ENCODE measurements at regions not wholly inside any gene's neighbourhood (a gene's known extent, or its start where the extent isn't known, plus 50 kb on each side); places are given as distances from the start of the nearest gene placed in this dataset.

- Histone ChIP-seq H4K20me1 (ENCODE audit: low read length) (no peaks in the 10 kb centered on the region), H3K27ac (ENCODE audit: low read length) (no peak overlapping the region), H3K9ac (ENCODE audit: low read length) (no peak overlapping the region), H3K4me3 (ENCODE audit: low read length) (no peak overlapping the region), H3K9me3 (ENCODE audit: low read length) (no peaks in the 10 kb centered on the region), H3K4me1 (ENCODE audit: insufficient read depth, low read length) (no peaks in the 10 kb centered on the region), H3K36me3 (ENCODE audit: low read depth, low read length) (no peaks in the 10 kb centered on the region), H3K79me2 (ENCODE audit: low read length) (no peaks in the 10 kb centered on the region), H3F3A (ENCODE audit: low read length, unreplicated experiment) (no peaks in the 10 kb centered on the region), H2AFZ (ENCODE audit: low read length) (no peak overlapping the region), H3K4me2 (ENCODE audit: low read length) (no peak overlapping the region), H3K27me3 (ENCODE audit: low read length) (no peaks in the 10 kb centered on the region), H3K9me2 (replicated peaks; ENCODE audit: low read length) (no peaks in the 10 kb centered on the region)
- TF ChIP-seq CTCF (conservative IDR thresholded peaks at IDR 0.05; ENCODE audit: low read depth, low read length) = no peak
- BruUV-seq (replicated peaks) = no TSS peak
- ATAC-seq (no peak; the same call in 1 of the 2 replicates), DNase-seq (peak; percentile 8)
- intact Hi-C loops (cut with micrococcal nuclease) = no loop called here
- ChIA-PET CTCF (no interaction called here), POLR2A (ENCODE audit: unreplicated experiment) (no interaction called here)
Measured at GRCh38 chr12:18794000-18794399, 56.1 kb downstream of the CAPZA3 start.

GRCh38 chr12:18797604-18798003 is 59.7 kb downstream of the CAPZA3 start:
- Histone ChIP-seq H3K4me1 (ENCODE audit: insufficient read depth, low read length) (no peaks in the 10 kb centered on the region), H3K9ac (ENCODE audit: low read length) (no peak overlapping the region), H4K20me1 (ENCODE audit: low read length) (no peaks in the 10 kb centered on the region), H2AFZ (ENCODE audit: low read length) (no peak overlapping the region), H3K27me3 (ENCODE audit: low read length) (no peaks in the 10 kb centered on the region), H3K9me3 (ENCODE audit: low read length) (no peaks in the 10 kb centered on the region), H3F3A (ENCODE audit: low read length, unreplicated experiment) (no peaks in the 10 kb centered on the region), H3K27ac (ENCODE audit: low read length) (no peak overlapping the region), H3K9me2 (replicated peaks; ENCODE audit: low read length) (no peaks in the 10 kb centered on the region), H3K79me2 (ENCODE audit: low read length) (no peaks in the 10 kb centered on the region), H3K4me2 (ENCODE audit: low read length) (no peak overlapping the region), H3K4me3 (ENCODE audit: low read length) (no peak overlapping the region), H3K36me3 (ENCODE audit: low read depth, low read length) (no peaks in the 10 kb centered on the region)
- DNase-seq (no peak), ATAC-seq (no peak)
- BruUV-seq (replicated peaks) = no TSS peak
- ChIA-PET POLR2A (ENCODE audit: unreplicated experiment) (no interaction called here), CTCF (no interaction called here)
- no peak for TF ChIP-seq EZH2phosphoT487 (IDR thresholded peaks at IDR 0.05; ENCODE audit: borderline replicate concordance, low read length)
- intact Hi-C loops (cut with micrococcal nuclease) = no loop called here

GRCh38 chr12:18798535-18799361 is 60.8 kb downstream of the CAPZA3 start:
- Histone ChIP-seq H3K4me1 (ENCODE audit: insufficient read depth, low read length) (no peaks in the 10 kb centered on the region), H2AFZ (ENCODE audit: low read length) (0 out of 2 replicates have a peak overlapping the region, but pooled peaks have one; percentile 17), H3K9me3 (ENCODE audit: low read length) (no peaks in the 10 kb centered on the region), H3K27ac (ENCODE audit: low read length) (no peak overlapping the region), H3K4me3 (ENCODE audit: low read length) (no peak overlapping the region), H3K9me2 (replicated peaks; ENCODE audit: low read length) (no peaks in the 10 kb centered on the region), H3K9ac (ENCODE audit: low read length) (no peak overlapping the region), H3K79me2 (ENCODE audit: low read length) (no peaks in the 10 kb centered on the region), H4K20me1 (ENCODE audit: low read length) (no peaks in the 10 kb centered on the region), H3K27me3 (ENCODE audit: low read length) (no peaks in the 10 kb centered on the region), H3K36me3 (ENCODE audit: low read depth, low read length) (no peaks in the 10 kb centered on the region), H3F3A (ENCODE audit: low read length, unreplicated experiment) (no peaks in the 10 kb centered on the region), H3K4me2 (ENCODE audit: low read length) (no peak overlapping the region)
- CTCF ChIA-PET = no interaction called here
- no peak for TF ChIP-seq EZH2 (IDR thresholded peaks at IDR 0.05; ENCODE audit: low read length, unreplicated experiment)
- TF ChIP-seq EZH2phosphoT487 (IDR thresholded peaks at IDR 0.05; ENCODE audit: borderline replicate concordance, low read length) = no peak
- TF ChIP-seq CTCF (conservative IDR thresholded peaks at IDR 0.05; ENCODE audit: low read depth, low read length) = no peak
- no TSS peak for BruUV-seq (replicated peaks)
- ATAC-seq (peak; percentile 61), DNase-seq (no peak)
- intact Hi-C loops (cut with micrococcal nuclease) = no loop called here
- POLR2A ChIA-PET (ENCODE audit: unreplicated experiment) = no interaction called here

All from PC-3 (cell line).